LNCaP clone FGC (cell line): ENCODE measurements at regions not wholly inside any gene's neighbourhood (a gene's known extent, or its start where the extent isn't known, plus 50 kb on each side); places are given as distances from the start of the nearest gene placed in this dataset.

Experiments used
- DNase-seq: peaks from one replicate; pipeline ENCODE4 v3.0.0-alpha.2; 2011; ENCODE audit warnings: low read depth
- H3K4me3 ChIP-seq: 2 replicates; pipeline ENCODE4 v1.5.1; 2011; ENCODE audit warnings: mild to moderate bottlenecking, low read depth, low read length, control low read depth
- TF ChIP-seq, protein P1 (sequence below): IDR thresholded peaks from 2 replicates; pipeline ENCODE4 v1.5.1; 2012; ENCODE audit warnings: mild to moderate bottlenecking; ENCODE audit not compliant: control insufficient read depth, insufficient read depth; ENCODE audit errors: extremely low read depth

DNA sequence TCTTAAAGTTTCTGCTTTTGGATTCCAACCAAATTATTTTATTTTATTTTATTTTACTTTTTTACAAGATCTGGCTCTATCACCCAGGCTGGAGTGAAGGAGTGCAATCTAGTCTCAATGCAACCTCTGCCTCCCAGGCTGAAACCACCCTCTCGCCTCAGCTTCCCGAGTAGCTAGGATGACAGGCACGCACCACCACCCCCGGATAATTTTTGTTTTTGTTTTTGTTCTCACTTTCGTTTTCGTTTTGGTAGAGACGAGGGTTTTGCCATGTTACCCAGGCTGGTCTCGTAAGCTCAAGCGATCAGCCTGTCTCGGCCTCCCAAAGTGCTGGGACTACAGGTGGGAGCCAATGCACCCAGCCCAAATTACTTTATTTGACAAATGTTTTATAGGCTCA is 219.8 kb downstream of the ETS1 start:
- no peak for DNase-seq
- TF ChIP-seq, protein P1, sequence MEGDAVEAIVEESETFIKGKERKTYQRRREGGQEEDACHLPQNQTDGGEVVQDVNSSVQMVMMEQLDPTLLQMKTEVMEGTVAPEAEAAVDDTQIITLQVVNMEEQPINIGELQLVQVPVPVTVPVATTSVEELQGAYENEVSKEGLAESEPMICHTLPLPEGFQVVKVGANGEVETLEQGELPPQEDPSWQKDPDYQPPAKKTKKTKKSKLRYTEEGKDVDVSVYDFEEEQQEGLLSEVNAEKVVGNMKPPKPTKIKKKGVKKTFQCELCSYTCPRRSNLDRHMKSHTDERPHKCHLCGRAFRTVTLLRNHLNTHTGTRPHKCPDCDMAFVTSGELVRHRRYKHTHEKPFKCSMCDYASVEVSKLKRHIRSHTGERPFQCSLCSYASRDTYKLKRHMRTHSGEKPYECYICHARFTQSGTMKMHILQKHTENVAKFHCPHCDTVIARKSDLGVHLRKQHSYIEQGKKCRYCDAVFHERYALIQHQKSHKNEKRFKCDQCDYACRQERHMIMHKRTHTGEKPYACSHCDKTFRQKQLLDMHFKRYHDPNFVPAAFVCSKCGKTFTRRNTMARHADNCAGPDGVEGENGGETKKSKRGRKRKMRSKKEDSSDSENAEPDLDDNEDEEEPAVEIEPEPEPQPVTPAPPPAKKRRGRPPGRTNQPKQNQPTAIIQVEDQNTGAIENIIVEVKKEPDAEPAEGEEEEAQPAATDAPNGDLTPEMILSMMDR = no peak

DNA sequence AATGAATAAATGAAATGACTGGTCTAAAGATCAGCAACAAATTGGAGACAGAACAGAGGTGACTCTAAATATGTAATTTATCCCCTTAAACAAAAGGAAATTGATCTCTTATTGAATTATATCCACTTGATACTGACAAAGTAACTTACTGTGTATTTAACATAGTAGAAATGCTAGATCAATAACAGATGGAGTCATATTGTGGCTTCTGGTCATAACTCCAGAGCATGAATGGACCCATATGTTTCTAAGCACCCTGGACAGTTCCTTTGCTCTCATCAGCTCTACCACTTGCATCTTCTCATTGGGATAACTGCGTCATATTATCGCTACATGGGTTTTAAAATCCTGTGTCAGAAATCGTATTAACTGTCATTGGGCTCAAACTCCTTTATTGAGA is 222.3 kb downstream of the ETS1 start:
- DNase-seq = peak; percentile 15
- TF ChIP-seq, protein P1 = no peak
- no peak overlapping the region for H3K4me3 ChIP-seq

More for the DNA sequence above, 219.8 kb downstream of the ETS1 start:
- no peak overlapping the region for H3K4me3 ChIP-seq

DNA sequence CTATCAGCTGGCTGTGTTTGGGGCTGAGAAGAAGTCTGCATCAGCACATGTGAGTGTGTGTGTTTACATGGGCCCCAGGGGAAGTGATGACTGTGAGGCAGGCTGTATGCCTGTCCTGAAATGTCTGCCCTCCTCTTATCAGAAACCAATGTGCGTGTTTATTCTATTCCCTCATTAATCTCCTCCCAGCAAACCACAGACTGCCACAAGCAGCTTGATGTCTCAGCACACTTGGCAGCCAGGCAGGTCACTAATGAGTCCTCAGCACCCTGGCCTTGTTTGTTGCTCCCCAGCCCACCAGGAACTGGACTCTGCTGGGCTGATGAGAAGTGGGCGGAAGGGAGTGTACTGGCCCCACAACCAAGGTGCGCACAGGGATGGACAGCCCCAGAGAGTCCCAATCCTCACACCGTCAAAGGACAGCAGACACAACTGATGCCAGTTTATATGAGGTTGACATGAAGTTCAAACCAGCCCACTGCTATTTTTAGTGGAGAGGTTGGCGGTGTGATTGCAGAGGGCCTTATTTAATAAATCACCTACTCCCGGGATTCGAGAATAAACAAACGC is 225.8 kb downstream of the ETS1 start:
- TF ChIP-seq, protein P1 = no peak
- no peak overlapping the region for H3K4me3 ChIP-seq
- no peak for DNase-seq

DNA sequence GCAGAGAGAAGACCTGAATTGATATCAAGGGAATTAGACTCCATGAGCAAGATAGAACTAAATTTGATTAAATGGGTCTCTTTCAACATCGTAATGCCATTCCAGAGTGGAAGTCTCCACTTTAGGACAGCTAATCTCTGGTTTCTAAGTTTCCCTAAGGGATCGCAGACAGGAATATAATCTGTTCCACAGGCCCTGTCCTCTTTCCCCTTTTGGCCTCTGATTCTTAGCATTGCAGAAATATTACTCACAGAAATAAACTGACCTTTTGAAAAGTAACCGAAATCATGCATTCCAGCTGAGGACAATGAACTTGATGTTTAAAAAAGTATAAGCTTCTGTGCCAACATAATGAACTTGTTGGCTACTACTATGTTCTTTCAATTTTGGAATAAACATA is 227.8 kb downstream of the ETS1 start:
- no peak overlapping the region for H3K4me3 ChIP-seq
- TF ChIP-seq, protein P1 = no peak
- DNase-seq = no peak

DNA sequence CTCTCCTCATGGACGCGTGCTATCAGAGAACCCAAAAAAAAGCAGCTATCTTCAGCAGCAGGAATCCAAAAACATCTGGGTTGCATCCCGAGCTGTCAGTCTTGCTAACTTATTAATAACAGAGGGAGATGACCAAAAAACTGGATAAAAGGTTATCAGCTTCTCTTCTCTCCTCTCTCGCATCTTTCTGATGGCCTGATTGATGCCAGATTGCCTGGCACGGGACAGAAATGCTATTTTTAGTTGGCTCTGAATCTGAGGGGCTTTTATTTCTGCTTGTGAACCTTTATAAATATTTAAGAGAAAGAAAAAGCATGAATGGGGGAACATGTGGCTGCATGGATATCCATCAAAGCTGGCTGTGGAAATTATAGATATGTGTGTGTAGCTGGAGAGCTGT is 230.3 kb downstream of the ETS1 start:
- TF ChIP-seq, protein P1 = no peak

DNA sequence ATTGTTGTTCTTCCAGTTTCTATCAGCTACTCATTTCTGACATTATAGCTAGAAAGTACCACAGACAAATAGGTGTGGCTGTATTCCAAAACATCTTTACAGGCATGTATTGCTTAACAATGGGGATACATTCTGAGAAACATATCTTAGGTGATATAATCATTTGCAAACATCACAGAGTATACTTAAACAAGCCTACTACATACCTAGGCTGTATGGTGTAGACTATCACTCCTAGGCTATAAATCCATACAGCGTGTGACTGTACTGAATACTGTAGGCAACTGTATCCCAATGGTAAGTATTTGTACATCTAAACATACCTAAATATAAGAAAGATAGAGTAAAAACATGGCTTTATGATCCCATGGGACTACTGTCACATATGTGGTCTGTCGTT is 231.8 kb downstream of the ETS1 start:
- no peak overlapping the region for H3K4me3 ChIP-seq
- DNase-seq = no peak
- TF ChIP-seq, protein P1 = no peak

More for the DNA sequence above, 230.3 kb downstream of the ETS1 start:
- H3K4me3 ChIP-seq = no peak overlapping the region
- no peak for DNase-seq

DNA sequence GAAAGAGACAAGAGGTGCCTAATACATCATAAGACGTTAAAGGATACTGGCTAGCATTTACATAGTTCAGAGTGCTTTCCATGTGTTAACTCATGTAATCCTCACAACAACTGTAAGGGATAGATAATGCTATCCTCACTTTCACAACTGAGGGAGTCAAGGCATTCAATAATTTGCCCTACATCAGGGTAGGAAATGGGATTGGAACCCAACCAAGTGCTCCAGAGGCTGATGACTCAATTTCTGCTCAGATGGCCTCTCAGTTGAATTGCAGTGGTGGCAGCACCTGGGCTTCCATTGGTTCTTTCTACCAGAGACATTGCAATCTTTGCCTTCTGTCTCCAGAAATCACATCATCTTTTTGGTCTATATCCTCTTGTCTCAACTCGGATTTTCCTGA is 232.9 kb downstream of the ETS1 start:
- DNase-seq = no peak
- TF ChIP-seq, protein P1 = no peak

More for the DNA sequence above, 232.9 kb downstream of the ETS1 start:
- no peak overlapping the region for H3K4me3 ChIP-seq
